HepG2 (cell line): ENCODE measurements at regions not wholly inside any gene's neighbourhood (a gene's known extent, or its start where the extent isn't known, plus 50 kb on each side); places are given as distances from the start of the nearest gene placed in this dataset.

Source experiments
- EZH2 ChIP-seq: conservative IDR thresholded peaks from 2 replicates; pipeline ENCODE4 v1.6.1; 2012; ENCODE audit warnings: mild to moderate bottlenecking, low read depth, low read length, moderate library complexity
- FOXA3 ChIP-seq: IDR thresholded peaks from 2 replicates; pipeline ENCODE4 v1.6.1; 2016; ENCODE audit warnings: missing genetic modification reagents, missing compliant biosample characterization
- FOXK2 ChIP-seq: fragments of 450-650 bp; IDR thresholded peaks from 2 replicates; pipeline ENCODE4 v1.6.1; 2016
- IRF1 ChIP-seq: sonication (generic); formaldehyde crosslinking; IDR thresholded peaks from 2 replicates; pipeline ENCODE4 v1.4.0; 2020; ENCODE audit warnings: low read depth, mild to moderate bottlenecking, missing genetic modification reagents
- KDM4B ChIP-seq: sonication (generic); formaldehyde crosslinking; IDR thresholded peaks from 2 replicates; pipeline ENCODE4 v1.4.0; 2020; ENCODE audit warnings: missing genetic modification reagents
- MEIS1 ChIP-seq: sonication (generic); formaldehyde crosslinking; IDR thresholded peaks from 2 replicates; pipeline ENCODE4 v1.9.0; 2021; ENCODE audit warnings: mild to moderate bottlenecking, missing genetic modification reagents, moderate library complexity, borderline replicate concordance
- MTA1 ChIP-seq: sonication (generic); formaldehyde crosslinking; IDR thresholded peaks from 2 replicates; pipeline ENCODE4 v1.4.0; 2020; ENCODE audit warnings: missing genetic modification reagents, mild to moderate bottlenecking, borderline replicate concordance
- MYC ChIP-seq: sonication (generic); formaldehyde crosslinking; IDR thresholded peaks from 2 replicates; pipeline ENCODE4 v1.9.0; 2021; ENCODE audit warnings: missing genetic modification reagents, borderline replicate concordance
- POLR2AphosphoS5 ChIP-seq: IDR thresholded peaks from 2 replicates; pipeline ENCODE4 v1.6.1; 2012; ENCODE audit warnings: low read depth, low read length
- TCF7 ChIP-seq: sonication (generic); IDR thresholded peaks from 2 replicates; pipeline ENCODE4 v1.6.1; 2016; ENCODE audit warnings: antibody characterized with exemption, low read depth
- ZKSCAN8 ChIP-seq: IDR thresholded peaks from 2 replicates; pipeline ENCODE4 v1.6.1; 2016; ENCODE audit warnings: borderline replicate concordance, missing genetic modification reagents, missing compliant biosample characterization
- ZNF12 ChIP-seq: sonication (generic); formaldehyde crosslinking; IDR thresholded peaks from 2 replicates; pipeline ENCODE4 v1.5.0; 2020; ENCODE audit warnings: missing genetic modification reagents
- ZNF652 ChIP-seq: IDR thresholded peaks from 2 replicates; pipeline ENCODE4 v1.6.1; 2016; ENCODE audit warnings: low read depth, borderline replicate concordance
- TF ChIP-seq, protein P1 (sequence below): sonication (generic); formaldehyde crosslinking; IDR thresholded peaks from 2 replicates; pipeline ENCODE4 v1.9.0; 2021; ENCODE audit warnings: missing genetic modification reagents, borderline replicate concordance

DNA sequence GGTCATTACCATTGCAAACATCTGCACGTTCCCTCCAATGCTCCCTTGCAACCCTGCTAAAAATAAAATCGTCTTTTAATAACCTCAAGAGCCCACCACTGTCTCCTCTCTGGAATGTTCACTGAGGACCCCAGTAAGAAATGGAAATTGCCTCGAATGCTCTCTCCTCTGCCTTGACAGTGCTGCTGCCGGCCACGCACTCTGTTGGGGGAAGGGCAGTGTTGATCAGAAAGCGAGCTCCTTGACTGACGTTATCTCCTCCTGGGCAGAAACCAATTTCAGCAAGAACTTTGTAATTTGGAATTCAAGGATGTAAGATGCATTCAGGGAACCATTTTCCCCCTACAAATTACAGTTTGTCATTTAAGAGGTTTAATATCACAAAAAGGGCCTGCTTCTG, 718.5 kb downstream of the UQCRFS1 start:
- TF ChIP-seq EZH2 (no peak), IRF1 (CRISPR knock-in tag) (no peak), ZKSCAN8 (CRISPR knock-in tag) (no peak), KDM4B (CRISPR knock-in tag) (no peak), TCF7 (no peak), ZNF652 (CRISPR knock-in tag) (no peak), MYC (CRISPR knock-in tag) (no peak), ZNF12 (no peak), POLR2AphosphoS5 (no peak), MTA1 (CRISPR knock-in tag) (no peak), FOXK2 (no peak), FOXA3 (CRISPR knock-in tag) (no peak), MEIS1 (no peak)
- TF ChIP-seq, protein P1, sequence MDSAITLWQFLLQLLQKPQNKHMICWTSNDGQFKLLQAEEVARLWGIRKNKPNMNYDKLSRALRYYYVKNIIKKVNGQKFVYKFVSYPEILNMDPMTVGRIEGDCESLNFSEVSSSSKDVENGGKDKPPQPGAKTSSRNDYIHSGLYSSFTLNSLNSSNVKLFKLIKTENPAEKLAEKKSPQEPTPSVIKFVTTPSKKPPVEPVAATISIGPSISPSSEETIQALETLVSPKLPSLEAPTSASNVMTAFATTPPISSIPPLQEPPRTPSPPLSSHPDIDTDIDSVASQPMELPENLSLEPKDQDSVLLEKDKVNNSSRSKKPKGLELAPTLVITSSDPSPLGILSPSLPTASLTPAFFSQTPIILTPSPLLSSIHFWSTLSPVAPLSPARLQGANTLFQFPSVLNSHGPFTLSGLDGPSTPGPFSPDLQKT (CRISPR knock-in tag) = no peak
